ENCODE measurements at regions not wholly inside any gene's neighbourhood (a gene's known extent, or its start where the extent isn't known, plus 50 kb on each side); places are given as distances from the start of the nearest gene placed in this dataset.

GRCh38 chr5:125372694-125373631 is 626.5 kb upstream of the ZNF608 start:
- ChIA-PET POLR2A (no interaction called here), CTCF (ENCODE audit: low intra/inter-chr PET ratio, low total read pairs) (no interaction called here)
- FAIRE-seq (no peak), ATAC-seq (no peak), DNase-seq (ENCODE audit: low spot score) (no peak)
- intact Hi-C loops (cut with micrococcal nuclease; ENCODE audit: unreplicated experiment) (no loop called here), in situ Hi-C loops (cut with HindIII; ENCODE audit: extremely low pct_ligation_motif_present, low pct_unique_long_range_greater_than_20kb) (no loop called here)
- Histone ChIP-seq H3K79me2 (ENCODE audit: insufficient read depth, low read length) (no peaks in the 10 kb centered on the region), H4K20me1 (ENCODE audit: insufficient read depth, low read length) (no peaks in the 10 kb centered on the region), H3K27ac (ENCODE audit: extremely low read length, insufficient read depth, low read length) (no peak overlapping the region), H3K4me2 (ENCODE audit: low read depth, low read length) (no peak overlapping the region), H3K4me3 (replicated peaks in 1 of 3; ENCODE audit: insufficient read depth in 1 of 3, low read depth in 2 of 3, low read length in 3 of 3) (no peak overlapping the region), H3K4me1 (ENCODE audit: insufficient read depth, low read length) (no peaks in the 10 kb centered on the region), H3K9me3 (ENCODE audit: low read length) (peaks cover 3% of the 10 kb centered on the region; the same call in 1 of the 2 replicates), H3K27me3 (ENCODE audit: control insufficient read depth in 1 of 2, insufficient read depth in 2 of 2, low read length in 2 of 2) (no peaks in the 10 kb centered on the region), H3K36me3 (replicated peaks in 1 of 2; ENCODE audit: control insufficient read depth in 1 of 2, insufficient read depth in 2 of 2, low read length in 2 of 2) (no peaks in the 10 kb centered on the region), H3K9ac (ENCODE audit: insufficient read depth, low read depth, low read length) (no peak overlapping the region), H2AFZ (ENCODE audit: low read length) (no peak overlapping the region)
- TF ChIP-seq ZNF333 (CRISPR knock-in tag; IDR thresholded peaks at IDR 0.05; ENCODE audit: borderline replicate concordance) (no peak), HNRNPK (IDR thresholded peaks at IDR 0.05; ENCODE audit: low read depth, low read length, poor library complexity, severe bottlenecking) (peak; percentile 69), ZNF674 (CRISPR knock-in tag; IDR thresholded peaks at IDR 0.05; ENCODE audit: low read depth) (no peak), RFXAP (CRISPR knock-in tag; IDR thresholded peaks at IDR 0.05; ENCODE audit: borderline replicate concordance) (no peak), THRA (CRISPR knock-in tag; IDR thresholded peaks at IDR 0.05; ENCODE audit: borderline replicate concordance) (no peak)
- 21% methylated on average over 6 of the region's 6 CpGs for WGBS (ENCODE audit: low lambda C conversion rate)
- BruUV-seq (replicated peaks) = no TSS peak

GRCh38 chr5:125375143-125375542 is 628.7 kb upstream of the ZNF608 start:
- Histone ChIP-seq H3K9me3 (ENCODE audit: low read length) (no peaks in the 10 kb centered on the region; the same call in 1 of the 2 replicates), H3K4me3 (replicated peaks in 1 of 3; ENCODE audit: insufficient read depth in 1 of 3, low read depth in 2 of 3, low read length in 3 of 3) (no peak overlapping the region), H3K4me2 (ENCODE audit: low read depth, low read length) (no peak overlapping the region), H3K4me1 (ENCODE audit: insufficient read depth, low read length) (no peaks in the 10 kb centered on the region), H4K20me1 (ENCODE audit: insufficient read depth, low read length) (no peaks in the 10 kb centered on the region), H3K27ac (ENCODE audit: extremely low read length, insufficient read depth, low read length) (no peak overlapping the region), H3K27me3 (ENCODE audit: control insufficient read depth in 1 of 2, insufficient read depth in 2 of 2, low read length in 2 of 2) (no peaks in the 10 kb centered on the region), H3K9ac (ENCODE audit: insufficient read depth, low read depth, low read length) (no peak overlapping the region), H3K36me3 (replicated peaks in 1 of 2; ENCODE audit: control insufficient read depth in 1 of 2, insufficient read depth in 2 of 2, low read length in 2 of 2) (no peaks in the 10 kb centered on the region), H2AFZ (ENCODE audit: low read length) (no peak overlapping the region), H3K79me2 (ENCODE audit: insufficient read depth, low read length) (no peaks in the 10 kb centered on the region)
- in situ Hi-C loops (cut with HindIII; ENCODE audit: extremely low pct_ligation_motif_present, low pct_unique_long_range_greater_than_20kb) = no loop called here
- intact Hi-C loops (cut with micrococcal nuclease; ENCODE audit: unreplicated experiment) = no loop called here
- CTCF ChIA-PET (ENCODE audit: low intra/inter-chr PET ratio, low total read pairs) = no interaction called here
- POLR2A ChIA-PET = no interaction called here
- FAIRE-seq (no peak), DNase-seq (ENCODE audit: low spot score) (no peak), ATAC-seq (no peak)
- no TSS peak for BruUV-seq (replicated peaks)
- WGBS (ENCODE audit: low lambda C conversion rate) = 0% methylated on average over 1 of the region's 1 CpG
- TF ChIP-seq ARNTL (CRISPR knock-in tag; IDR thresholded peaks at IDR 0.05) (no peak), ZFP37 (CRISPR knock-in tag; IDR thresholded peaks at IDR 0.05; ENCODE audit: borderline replicate concordance) (no peak), RXRA (CRISPR knock-in tag; IDR thresholded peaks at IDR 0.05) (no peak), ZNF274 (CRISPR knock-in tag; IDR thresholded peaks at IDR 0.05) (no peak), NFIB (CRISPR knock-in tag; IDR thresholded peaks at IDR 0.05; ENCODE audit: borderline replicate concordance) (no peak), KDM5A (IDR thresholded peaks at IDR 0.05; ENCODE audit: borderline replicate concordance, low read length) (no peak), ZNF607 (CRISPR knock-in tag; IDR thresholded peaks at IDR 0.05; ENCODE audit: borderline replicate concordance) (no peak), SMARCC2 (IDR thresholded peaks at IDR 0.05) (no peak), ZBTB8A (CRISPR knock-in tag; IDR thresholded peaks at IDR 0.05; ENCODE audit: borderline replicate concordance, low read depth) (no peak)

All from HepG2 (cell line).